PC-9 (cell line): ENCODE measurements at regions not wholly inside any gene's neighbourhood (a gene's known extent, or its start where the extent isn't known, plus 50 kb on each side); places are given as distances from the start of the nearest gene placed in this dataset.

Source experiments
- EZH2 ChIP-seq: fragments of 200-600 bp; sonication (generic); IDR thresholded peaks from 2 replicates; pipeline ENCODE4 v1.8.0; 2017; ENCODE audit warnings: antibody characterized with exemption, low read depth
- TF ChIP-seq, protein P1 (sequence below): fragments of 200-600 bp; sonication (generic); conservative IDR thresholded peaks from 2 replicates; pipeline ENCODE4 v1.6.1; 2017; ENCODE audit warnings: mixed run types, antibody characterized with exemption, mild to moderate bottlenecking, moderate library complexity

DNA sequence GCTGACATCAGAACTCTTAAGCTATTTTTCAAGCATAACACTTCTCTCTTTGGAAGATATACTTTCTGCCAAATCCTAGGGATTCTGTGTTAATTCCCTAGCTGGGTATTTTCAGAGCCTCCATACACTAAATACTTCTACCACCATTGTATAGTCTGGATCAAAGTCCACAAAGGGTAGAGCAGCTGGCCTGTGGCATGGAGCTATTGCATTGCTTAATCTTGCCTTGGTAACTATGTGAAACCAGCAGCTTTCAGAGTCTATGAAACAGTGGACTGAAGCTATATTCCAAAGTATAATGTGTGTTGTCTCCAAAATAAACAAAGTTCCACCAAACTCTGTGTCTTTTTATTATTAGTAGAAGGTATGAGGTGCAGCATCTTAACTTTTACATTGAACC lies 296.9 kb upstream of the CDH19 start:
- TF ChIP-seq, protein P1, sequence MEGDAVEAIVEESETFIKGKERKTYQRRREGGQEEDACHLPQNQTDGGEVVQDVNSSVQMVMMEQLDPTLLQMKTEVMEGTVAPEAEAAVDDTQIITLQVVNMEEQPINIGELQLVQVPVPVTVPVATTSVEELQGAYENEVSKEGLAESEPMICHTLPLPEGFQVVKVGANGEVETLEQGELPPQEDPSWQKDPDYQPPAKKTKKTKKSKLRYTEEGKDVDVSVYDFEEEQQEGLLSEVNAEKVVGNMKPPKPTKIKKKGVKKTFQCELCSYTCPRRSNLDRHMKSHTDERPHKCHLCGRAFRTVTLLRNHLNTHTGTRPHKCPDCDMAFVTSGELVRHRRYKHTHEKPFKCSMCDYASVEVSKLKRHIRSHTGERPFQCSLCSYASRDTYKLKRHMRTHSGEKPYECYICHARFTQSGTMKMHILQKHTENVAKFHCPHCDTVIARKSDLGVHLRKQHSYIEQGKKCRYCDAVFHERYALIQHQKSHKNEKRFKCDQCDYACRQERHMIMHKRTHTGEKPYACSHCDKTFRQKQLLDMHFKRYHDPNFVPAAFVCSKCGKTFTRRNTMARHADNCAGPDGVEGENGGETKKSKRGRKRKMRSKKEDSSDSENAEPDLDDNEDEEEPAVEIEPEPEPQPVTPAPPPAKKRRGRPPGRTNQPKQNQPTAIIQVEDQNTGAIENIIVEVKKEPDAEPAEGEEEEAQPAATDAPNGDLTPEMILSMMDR: no peak
- TF ChIP-seq EZH2: no peak
